GM20000 (cell line): ENCODE measurements at regions not wholly inside any gene's neighbourhood (a gene's known extent, or its start where the extent isn't known, plus 50 kb on each side); places are given as distances from the start of the nearest gene placed in this dataset.
"Not testable (repeated sequence)": the region's sequence is repeated elsewhere in the genome, so short reads cannot be mapped to it uniquely, and the experiment has no call there.

Experiments
- DNase-seq: peaks from one replicate; pipeline ENCODE4 v3.0.0; 2012; ENCODE audit warnings: low spot score
- TF ChIP-seq, protein P1 (sequence below): IDR thresholded peaks from 2 replicates; pipeline ENCODE4 v1.5.1; 2012; ENCODE audit warnings: mild to moderate bottlenecking, control low read depth; ENCODE audit errors: extremely low read depth, missing control alignments

DNA sequence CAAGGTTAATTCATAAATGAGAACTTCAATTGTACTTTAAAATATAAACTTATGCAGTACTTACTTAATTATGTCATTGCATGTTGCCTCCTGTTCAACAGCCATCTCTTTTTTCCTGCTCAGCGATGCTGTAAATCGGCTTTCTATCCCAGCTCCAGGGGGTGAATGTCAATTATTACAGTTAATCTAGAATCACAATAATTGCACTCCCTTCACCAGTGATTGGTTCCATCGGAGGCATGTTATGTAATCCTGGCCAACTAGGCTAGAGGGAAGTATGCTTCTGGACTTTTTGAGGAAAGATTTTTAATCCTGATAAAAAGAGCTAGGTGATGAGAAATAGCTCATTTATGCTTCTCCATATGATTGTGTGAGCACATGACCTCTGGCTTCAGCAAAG is 53.8 kb upstream of the SGIP1 start:
- TF ChIP-seq, protein P1, sequence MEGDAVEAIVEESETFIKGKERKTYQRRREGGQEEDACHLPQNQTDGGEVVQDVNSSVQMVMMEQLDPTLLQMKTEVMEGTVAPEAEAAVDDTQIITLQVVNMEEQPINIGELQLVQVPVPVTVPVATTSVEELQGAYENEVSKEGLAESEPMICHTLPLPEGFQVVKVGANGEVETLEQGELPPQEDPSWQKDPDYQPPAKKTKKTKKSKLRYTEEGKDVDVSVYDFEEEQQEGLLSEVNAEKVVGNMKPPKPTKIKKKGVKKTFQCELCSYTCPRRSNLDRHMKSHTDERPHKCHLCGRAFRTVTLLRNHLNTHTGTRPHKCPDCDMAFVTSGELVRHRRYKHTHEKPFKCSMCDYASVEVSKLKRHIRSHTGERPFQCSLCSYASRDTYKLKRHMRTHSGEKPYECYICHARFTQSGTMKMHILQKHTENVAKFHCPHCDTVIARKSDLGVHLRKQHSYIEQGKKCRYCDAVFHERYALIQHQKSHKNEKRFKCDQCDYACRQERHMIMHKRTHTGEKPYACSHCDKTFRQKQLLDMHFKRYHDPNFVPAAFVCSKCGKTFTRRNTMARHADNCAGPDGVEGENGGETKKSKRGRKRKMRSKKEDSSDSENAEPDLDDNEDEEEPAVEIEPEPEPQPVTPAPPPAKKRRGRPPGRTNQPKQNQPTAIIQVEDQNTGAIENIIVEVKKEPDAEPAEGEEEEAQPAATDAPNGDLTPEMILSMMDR, result no peak
- no peak for DNase-seq

DNA sequence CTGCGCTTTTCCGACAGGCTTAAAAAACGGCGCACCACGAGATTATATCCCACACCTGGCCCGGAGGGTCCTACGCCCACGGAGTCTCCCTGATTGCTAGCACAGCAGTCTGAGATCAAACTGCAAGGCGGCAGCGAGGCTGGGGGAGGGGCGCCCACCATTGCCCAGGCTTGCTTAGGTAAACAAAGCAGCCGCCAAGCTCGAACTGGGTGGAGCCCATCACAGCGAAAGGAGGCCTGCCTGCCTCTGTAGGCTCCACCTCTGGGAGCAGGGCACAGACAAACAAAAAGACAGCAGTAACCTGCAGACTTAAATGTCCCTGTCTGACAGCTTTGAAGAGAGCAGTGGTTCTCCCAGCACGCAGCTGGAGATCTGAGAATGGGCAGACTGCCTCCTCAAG is 52.7 kb upstream of the SGIP1 start:
- DNase-seq, result not testable (repeated sequence)
